Gastroesophageal sphincter (tissue), 4 donors: ENCODE measurements at regions not wholly inside any gene's neighbourhood (a gene's known extent, or its start where the extent isn't known, plus 50 kb on each side); places are given as distances from the start of the nearest gene placed in this dataset.
"Not testable (repeated sequence)": the region's sequence is repeated elsewhere in the genome, so short reads cannot be mapped to it uniquely, and the experiment has no call there.

Experiments used
- ATAC-seq: fragments of 150-250 bp; one replicate; pipeline ENCODE4 v1.9.1; 2016; ENCODE audit warnings: mild to moderate bottlenecking, moderate library complexity
- H3K27ac ChIP-seq, 4 donors: fragments of 200-600 bp; sonication (generic) in 3 of 4; 1 replicate in 3 of 4; 2 replicates in 1 of 4; pipeline ENCODE4 v1.5.1; 2016 to 2019
- H3K27me3 ChIP-seq: fragments of 200-600 bp; sonication (generic); one replicate; pipeline ENCODE4 v1.5.1; 2019
- H3K36me3 ChIP-seq, 2 donors: fragments of 200-600 bp; sonication (generic); one replicate each; pipeline ENCODE4 v1.5.1; 2019; ENCODE audit warnings: control low read depth in 1 of 2
- H3K4me1 ChIP-seq, 3 donors: fragments of 200-600 bp; sonication (generic); 1 replicate in 2 of 3; 2 replicates in 1 of 3; pipeline ENCODE4 v1.5.1; 2016 to 2019; ENCODE audit warnings: control low read depth in 2 of 3
- H3K4me3 ChIP-seq, 2 donors: fragments of 200-600 bp; sonication (generic); one replicate each; pipeline ENCODE4 v1.5.1; 2019; ENCODE audit warnings: mild to moderate bottlenecking in 1 of 2, moderate library complexity in 1 of 2
- H3K9me3 ChIP-seq, 3 donors: fragments of 200-600 bp; sonication (generic); one replicate each; pipeline ENCODE4 v1.5.1; 2017 to 2019; ENCODE audit warnings: control low read depth in 2 of 3
- CTCF ChIP-seq, 4 experiments: fragments of 200-600 bp in 2 of 4; fragments of 450-650 bp in 2 of 4; sonication (generic) in 1 of 4; IDR thresholded peaks; one replicate each; pipeline ENCODE4 v1.5.1; 2017 to 2019; ENCODE audit warnings: antibody characterized with exemption in 4 of 4, mild to moderate bottlenecking in 2 of 4, moderate library complexity in 2 of 4
- EP300 ChIP-seq: sonication (generic); formaldehyde crosslinking; IDR thresholded peaks from one replicate; pipeline ENCODE4 v1.6.1; 2017; ENCODE audit warnings: antibody characterized with exemption, mild to moderate bottlenecking
- POLR2A ChIP-seq, 2 donors: fragments of 450-650 bp; IDR thresholded peaks; one replicate each; pipeline ENCODE4 v1.6.1; 2017; ENCODE audit warnings: antibody characterized with exemption in 2 of 2, mild to moderate bottlenecking in 2 of 2, moderate library complexity in 1 of 2
- POLR2AphosphoS5 ChIP-seq: sonication (generic); formaldehyde crosslinking; IDR thresholded peaks from one replicate; pipeline ENCODE4 v1.6.1; 2017; ENCODE audit warnings: antibody characterized with exemption
- WGBS, 2 donors: methylation state at CpG; one replicate each; pipeline ENCODE4 v1.1.5; 2018; ENCODE audit warnings: low coverage in 1 of 2; 5-methylcytosine and 5-hydroxymethylcytosine counted together

- Histone ChIP-seq H3K27ac (no peak overlapping the region), H3K4me1 (no peaks in the 10 kb centered on the region), H3K9me3 (no peaks in the 10 kb centered on the region), H3K4me3 (no peak overlapping the region), H3K36me3 (no peaks in the 10 kb centered on the region), H3K27me3 (peaks cover 37% of the 10 kb centered on the region)
- TF ChIP-seq POLR2AphosphoS5 (no peak), CTCF (IDR thresholded peaks at IDR 0.05) (no peak), EP300 (no peak), POLR2A (IDR thresholded peaks at IDR 0.05) (no peak)
- ATAC-seq = no peak
- 55% methylated on average over 4 of the region's 4 CpGs; no CpG with 5 or more reads in 1 of the 2 donors for WGBS, 2 donors
Observed at GRCh38 chr9:108776920-108777639, 78.7 kb downstream of the ACTL7B start.

GRCh38 chr9:108775901-108776306, 79.9 kb downstream of the ACTL7B start:
- Histone ChIP-seq H3K4me1 (no peaks in the 10 kb centered on the region), H3K4me3 (no peak overlapping the region), H3K36me3 (no peaks in the 10 kb centered on the region), H3K27me3 (peaks cover 32% of the 10 kb centered on the region), H3K27ac (peak overlapping the region in 2 of 4 donors; percentile 37 to 58), H3K9me3 (no peaks in the 10 kb centered on the region)
- TF ChIP-seq POLR2A (IDR thresholded peaks at IDR 0.05) = no peak
- no peak for TF ChIP-seq CTCF (IDR thresholded peaks at IDR 0.05)
- no peak for TF ChIP-seq EP300
- no peak for TF ChIP-seq POLR2AphosphoS5
- no peak for ATAC-seq

GRCh38 chr9:108774088-108774487, 81.7 kb downstream of the ACTL7B start:
- ATAC-seq, H3K9me3 ChIP-seq, H3K4me1 ChIP-seq, H3K36me3 ChIP-seq, H3K4me3 ChIP-seq: not testable (repeated sequence)
- WGBS, 2 donors = 90 to 100% methylated on average over 1 to 7 of the region's 7 CpGs
- Histone ChIP-seq H3K27me3 (peaks cover 23% of the 10 kb centered on the region), H3K27ac (peak overlapping the region in 1 of 4 donors; percentile 37)

- 25 to 58% methylated on average over 6 of the region's 6 CpGs for WGBS, 2 donors
Observed at GRCh38 chr9:108772301-108772894, 83.4 kb downstream of the ACTL7B start.

GRCh38 chr9:108768744-108769143, 87.0 kb downstream of the ACTL7B start:
- H3K4me3 ChIP-seq = no peak overlapping the region
- no peak overlapping the region for H3K27ac ChIP-seq
- H3K27me3 ChIP-seq = no peaks in the 10 kb centered on the region
- peaks cover 0 to 6% (median 0%) of the 10 kb centered on the region in 3 donors for H3K9me3 ChIP-seq
- TF ChIP-seq POLR2AphosphoS5 (no peak), CTCF (IDR thresholded peaks at IDR 0.05) (no peak), POLR2A (IDR thresholded peaks at IDR 0.05) (no peak), EP300 (no peak)
- no peak for ATAC-seq
- 81 to 92% methylated on average over 4 to 5 of the region's 5 CpGs for WGBS, 2 donors
- H3K36me3 ChIP-seq = no peaks in the 10 kb centered on the region
- no peaks in the 10 kb centered on the region for H3K4me1 ChIP-seq

More at GRCh38 chr9:108772301-108772894, 83.4 kb downstream of the ACTL7B start:
- no peak for TF ChIP-seq POLR2A (IDR thresholded peaks at IDR 0.05)
- no peak for TF ChIP-seq POLR2AphosphoS5
- no peak for TF ChIP-seq EP300
- no peak for TF ChIP-seq CTCF (IDR thresholded peaks at IDR 0.05)
- Histone ChIP-seq H3K4me3 (no peak overlapping the region), H3K27me3 (peaks cover 6% of the 10 kb centered on the region), H3K9me3 (peaks cover 0 to 6% (median 0%) of the 10 kb centered on the region in 3 donors), H3K36me3 (no peaks in the 10 kb centered on the region), H3K27ac (no peak overlapping the region), H3K4me1 (no peaks in the 10 kb centered on the region)
- ATAC-seq = no peak
